Keratinocyte (primary cell): ENCODE measurements at regions not wholly inside any gene's neighbourhood (a gene's known extent, or its start where the extent isn't known, plus 50 kb on each side); places are given as distances from the start of the nearest gene placed in this dataset.

Experiments
- DNase-seq: peaks from one replicate; pipeline ENCODE4 v3.0.0-alpha.2; 2011; ENCODE audit warnings: low read depth, missing footprints, low spot score
- FAIRE-seq: peaks from 2 replicates; lab custom pipeline; 2011; peaks lifted over from hg19 to GRCh38; lab: Jason Lieb, UNC
- H2AFZ ChIP-seq: 2 replicates; pipeline ENCODE4 v1.6.0; 2012; ENCODE audit warnings: low read length, control low read depth, inconsistent platforms; ENCODE audit not compliant: control insufficient read depth
- H3K27ac ChIP-seq: 2 replicates; pipeline ENCODE4 v1.5.1; 2011; ENCODE audit warnings: low read length; ENCODE audit not compliant: control insufficient read depth, insufficient read depth
- H3K27me3 ChIP-seq: 3 replicates; pipeline ENCODE4 v1.6.0; 2011; ENCODE audit warnings: low read length; ENCODE audit not compliant: control insufficient read depth, insufficient read depth; ENCODE audit errors: extremely low read depth
- H3K36me3 ChIP-seq, 2 experiments: 2 replicates in 1 of 2; 3 replicates in 1 of 2; pipeline ENCODE4 v1.5.1; 2011; ENCODE audit warnings: low read length in 2 of 2, mild to moderate bottlenecking in 1 of 2; ENCODE audit not compliant: control insufficient read depth in 2 of 2, insufficient read depth in 2 of 2; ENCODE audit errors: extremely low read depth in 1 of 2
- H3K4me1 ChIP-seq: 3 replicates; pipeline ENCODE4 v1.5.1; 2011; ENCODE audit warnings: low read length; ENCODE audit not compliant: control insufficient read depth, insufficient read depth; ENCODE audit errors: extremely low read depth
- H3K4me2 ChIP-seq: 3 replicates; pipeline ENCODE4 v1.6.0; 2011; ENCODE audit warnings: low read depth, low read length; ENCODE audit not compliant: control insufficient read depth, insufficient read depth; ENCODE audit errors: extremely low read depth
- H3K4me3 ChIP-seq, 3 experiments: fragments of 200-600 bp in 1 of 3; sonication (generic) in 1 of 3; 2 replicates in 2 of 3; 3 replicates in 1 of 3; pipeline ENCODE4 v1.5.1; 2011 to 2016; ENCODE audit warnings: low read length in 3 of 3, mild to moderate bottlenecking in 3 of 3, control low read depth in 2 of 3, inconsistent platforms in 1 of 3, low read depth in 1 of 3, mixed read lengths in 1 of 3, mixed run types in 1 of 3, moderate library complexity in 1 of 3; ENCODE audit not compliant: control insufficient read depth in 2 of 3, insufficient read depth in 2 of 3; ENCODE audit errors: extremely low read depth in 1 of 3
- H3K79me2 ChIP-seq: 2 replicates; pipeline ENCODE4 v1.6.0; 2012; ENCODE audit warnings: low read length; ENCODE audit not compliant: control insufficient read depth, insufficient read depth
- H3K9ac ChIP-seq: 3 replicates; pipeline ENCODE4 v1.6.0; 2011; ENCODE audit warnings: low read length; ENCODE audit not compliant: control insufficient read depth, insufficient read depth; ENCODE audit errors: extremely low read depth
- H3K9me1 ChIP-seq: 3 replicates; pipeline ENCODE4 v1.6.0; 2011; ENCODE audit warnings: low read length; ENCODE audit not compliant: control insufficient read depth, insufficient read depth; ENCODE audit errors: extremely low read depth
- H3K9me3 ChIP-seq: 2 replicates; pipeline ENCODE4 v1.5.1; 2012; ENCODE audit warnings: low read depth, low read length; ENCODE audit not compliant: control insufficient read depth
- H4K20me1 ChIP-seq: 3 replicates; pipeline ENCODE4 v1.6.0; 2011; ENCODE audit warnings: low read length; ENCODE audit not compliant: control insufficient read depth, insufficient read depth; ENCODE audit errors: extremely low read depth
- CTCF ChIP-seq, 3 experiments: IDR thresholded peaks in 1 of 3; conservative IDR thresholded peaks in 1 of 3; optimal IDR thresholded peaks in 1 of 3; 2 replicates in 2 of 3; 3 replicates in 1 of 3; pipeline versions ENCODE3 to v1.5.1; 2011; ENCODE audit warnings: low read length in 3 of 3, mild to moderate bottlenecking in 3 of 3, moderate library complexity in 2 of 3, control low read depth in 1 of 3, inconsistent platforms in 1 of 3; ENCODE audit not compliant: insufficient read depth in 2 of 3; ENCODE audit errors: extremely low read depth in 1 of 3
- EZH2 ChIP-seq: IDR thresholded peaks from one replicate; pipeline ENCODE4 v1.6.1; 2012; ENCODE audit warnings: inconsistent platforms, mild to moderate bottlenecking, low read length, moderate library complexity
- dilution Hi-C: fragments of 300-500 bp; cut with MboI; formaldehyde crosslinking; loops from one replicate; pipeline ENCODE4 v1.7.0; 2020; ENCODE audit warnings: low sequenced_read_pairs; ENCODE audit not compliant: extremely low pct_ligation_motif_present

GRCh38 chr12:115374480-115375185 lies 690.7 kb upstream of the TBX3 start:
- Histone ChIP-seq H3K4me1 (peaks cover 18% of the 10 kb centered on the region), H4K20me1 (no peaks in the 10 kb centered on the region), H3K36me3 (no peaks in the 10 kb centered on the region), H3K79me2 (no peaks in the 10 kb centered on the region), H2AFZ (peak overlapping the region; percentile 82), H3K9me1 (no peaks in the 10 kb centered on the region), H3K4me2 (peak overlapping the region; percentile 88), H3K9ac (peak overlapping the region; percentile 78), H3K9me3 (no peaks in the 10 kb centered on the region), H3K4me3 (peak overlapping the region in 1 of 3 experiments; percentile 30), H3K27ac (peak overlapping the region; percentile 93), H3K27me3 (no peaks in the 10 kb centered on the region)
- dilution Hi-C loops, result no loop called here
- TF ChIP-seq CTCF (optimal IDR thresholded peaks at IDR 0.05 in 1 of 3, IDR thresholded peaks at IDR 0.05 in 1 of 3, conservative IDR thresholded peaks at IDR 0.05 in 1 of 3; ENCODE audit: extremely low read depth in 1 of 3, insufficient read depth in 2 of 3, low read length in 3 of 3) (no peak), EZH2 (no peak)
- DNase-seq (peak; percentile 81), FAIRE-seq (peak; percentile 90)

GRCh38 chr12:115371711-115372110 lies 687.7 kb upstream of the TBX3 start:
- Histone ChIP-seq H3K9me3 (no peaks in the 10 kb centered on the region), H3K4me2 (no peak overlapping the region), H3K27me3 (no peaks in the 10 kb centered on the region), H3K9ac (no peak overlapping the region), H3K36me3 (no peaks in the 10 kb centered on the region), H3K27ac (no peak overlapping the region), H3K4me3 (no peak overlapping the region), H2AFZ (no peak overlapping the region), H4K20me1 (no peaks in the 10 kb centered on the region), H3K4me1 (peaks cover 18% of the 10 kb centered on the region), H3K9me1 (no peaks in the 10 kb centered on the region), H3K79me2 (no peaks in the 10 kb centered on the region)
- dilution Hi-C loops, result no loop called here
- DNase-seq, result no peak
- FAIRE-seq, result no peak
- no peak for TF ChIP-seq CTCF (optimal IDR thresholded peaks at IDR 0.05 in 1 of 3, IDR thresholded peaks at IDR 0.05 in 1 of 3, conservative IDR thresholded peaks at IDR 0.05 in 1 of 3; ENCODE audit: extremely low read depth in 1 of 3, insufficient read depth in 2 of 3, low read length in 3 of 3)
- no peak for TF ChIP-seq EZH2
